Parathyroid adenoma (tissue), 2 donors: ENCODE measurements at regions not wholly inside any gene's neighbourhood (a gene's known extent, or its start where the extent isn't known, plus 50 kb on each side); places are given as distances from the start of the nearest gene placed in this dataset.

Source experiments
- H2AFZ ChIP-seq: fragments of 300-600 bp; sonication (generic); one replicate; pipeline ENCODE4 v1.7.0; 2017; ENCODE audit warnings: antibody characterized with exemption, mild to moderate bottlenecking
- H3K27ac ChIP-seq: fragments of 300-600 bp; sonication (generic); one replicate; pipeline ENCODE4 v1.7.0; 2017
- H3K27me3 ChIP-seq: fragments of 300-600 bp; sonication (generic); one replicate; pipeline ENCODE4 v1.7.0; 2017; ENCODE audit warnings: low read length; ENCODE audit not compliant: control insufficient read depth, insufficient read depth
- H3K36me3 ChIP-seq: fragments of 300-600 bp; sonication (generic); one replicate; pipeline ENCODE4 v1.7.0; 2017; ENCODE audit warnings: low read length; ENCODE audit not compliant: control insufficient read depth, insufficient read depth
- H3K4me1 ChIP-seq: fragments of 300-600 bp; sonication (generic); one replicate; pipeline ENCODE4 v1.7.0; 2017; ENCODE audit warnings: control low read depth
- H3K4me2 ChIP-seq: fragments of 300-600 bp; sonication (generic); one replicate; pipeline ENCODE4 v1.7.0; 2017; ENCODE audit warnings: low read length
- H3K4me3 ChIP-seq: fragments of 300-600 bp; sonication (generic); one replicate; pipeline ENCODE4 v1.7.0; 2017; ENCODE audit warnings: low read depth, low read length
- H3K79me2 ChIP-seq: fragments of 300-600 bp; sonication (generic); one replicate; pipeline ENCODE4 v1.7.0; 2017; ENCODE audit warnings: control low read depth
- H3K9ac ChIP-seq: fragments of 300-600 bp; sonication (generic); one replicate; pipeline ENCODE4 v1.7.0; 2017; ENCODE audit warnings: mild to moderate bottlenecking
- H3K9me3 ChIP-seq: fragments of 300-600 bp; sonication (generic); one replicate; pipeline ENCODE4 v1.7.0; 2017; ENCODE audit warnings: low read length; ENCODE audit not compliant: control insufficient read depth
- CTCF ChIP-seq: fragments of 300-600 bp; sonication (generic); IDR thresholded peaks from one replicate; pipeline ENCODE4 v1.7.0; 2017; ENCODE audit warnings: antibody characterized with exemption, mild to moderate bottlenecking
- donor health status: primary hyperparathyroidism.

GRCh38 chr15:96406701-96407100, 76.2 kb downstream of the NR2F2 start:
- Histone ChIP-seq H2AFZ (no peak overlapping the region), H3K4me1 (no peaks in the 10 kb centered on the region), H3K27me3 (no peaks in the 10 kb centered on the region), H3K9ac (no peak overlapping the region), H3K79me2 (no peaks in the 10 kb centered on the region), H3K4me3 (no peak overlapping the region), H3K27ac (no peak overlapping the region), H3K4me2 (no peak overlapping the region), H3K36me3 (no peaks in the 10 kb centered on the region), H3K9me3 (no peaks in the 10 kb centered on the region)
- TF ChIP-seq CTCF = no peak

- TF ChIP-seq CTCF = no peak
- no peaks in the 10 kb centered on the region for H3K9me3 ChIP-seq
- peaks cover 7% of the 10 kb centered on the region for H3K27me3 ChIP-seq
- no peaks in the 10 kb centered on the region for H3K36me3 ChIP-seq
- H3K4me1 ChIP-seq = no peaks in the 10 kb centered on the region
- no peak overlapping the region for H3K9ac ChIP-seq
- no peak overlapping the region for H3K4me3 ChIP-seq
- H3K4me2 ChIP-seq = no peak overlapping the region
- no peaks in the 10 kb centered on the region for H3K79me2 ChIP-seq
- H3K27ac ChIP-seq = no peak overlapping the region
- no peak overlapping the region for H2AFZ ChIP-seq
These were observed 77.0 kb downstream of the NR2F2 start for GRCh38 chr15:96407482-96407881.

- H3K4me1 ChIP-seq = no peaks in the 10 kb centered on the region
- H3K4me3 ChIP-seq = no peak overlapping the region
- H3K9ac ChIP-seq = no peak overlapping the region
- H3K27me3 ChIP-seq = peaks cover 8% of the 10 kb centered on the region
- no peak overlapping the region for H2AFZ ChIP-seq
- H3K4me2 ChIP-seq = no peak overlapping the region
- H3K27ac ChIP-seq = no peak overlapping the region
- no peaks in the 10 kb centered on the region for H3K79me2 ChIP-seq
- no peaks in the 10 kb centered on the region for H3K9me3 ChIP-seq
- H3K36me3 ChIP-seq = no peaks in the 10 kb centered on the region
- no peak for TF ChIP-seq CTCF
These were observed 78.2 kb downstream of the NR2F2 start for GRCh38 chr15:96408591-96409183.

- Histone ChIP-seq H3K36me3 (no peaks in the 10 kb centered on the region), H3K27ac (no peak overlapping the region), H3K4me1 (no peaks in the 10 kb centered on the region), H3K9ac (no peak overlapping the region), H3K79me2 (no peaks in the 10 kb centered on the region), H3K4me2 (no peak overlapping the region), H3K4me3 (no peak overlapping the region), H3K9me3 (no peaks in the 10 kb centered on the region), H3K27me3 (peaks cover 8% of the 10 kb centered on the region), H2AFZ (no peak overlapping the region)
- TF ChIP-seq CTCF = no peak
These were observed 79.0 kb downstream of the NR2F2 start for GRCh38 chr15:96409215-96410138.
